ENCODE measurements at regions not wholly inside any gene's neighbourhood (a gene's known extent, or its start where the extent isn't known, plus 50 kb on each side); places are given as distances from the start of the nearest gene placed in this dataset.
A peak's percentile ranks its signal among the peaks of the same experiment; 100 is the strongest.
"Not testable (repeated sequence)": the region's sequence is repeated elsewhere in the genome, so short reads cannot be mapped to it uniquely, and the experiment has no call there.

GRCh38 chr13:78540058-78540457 lies 63.3 kb downstream of the POU4F1 start:
- no peak for DNase-seq (ENCODE audit: low spot score)
- ATAC-seq = no peak

GRCh38 chr13:78526044-78526443 lies 77.3 kb downstream of the POU4F1 start:
- not testable (repeated sequence) for ATAC-seq; DNase-seq (ENCODE audit: low spot score)

- no peak for DNase-seq (ENCODE audit: low spot score)
- no peak for ATAC-seq
Observed at GRCh38 chr13:78524936-78525335, 78.4 kb downstream of the POU4F1 start.

GRCh38 chr13:78521091-78521490 lies 82.3 kb downstream of the POU4F1 start:
- DNase-seq (ENCODE audit: low spot score) (no peak), ATAC-seq (no peak)

GRCh38 chr13:78520425-78520824 lies 82.9 kb downstream of the POU4F1 start:
- no peak for ATAC-seq
- no peak for DNase-seq (ENCODE audit: low spot score)

- not testable (repeated sequence) for ATAC-seq; DNase-seq (ENCODE audit: low spot score)
Observed at GRCh38 chr13:78518482-78518881, 84.9 kb downstream of the POU4F1 start.

GRCh38 chr13:78499802-78500201 lies 103.5 kb downstream of the POU4F1 start:
- DNase-seq (ENCODE audit: low spot score) (no peak), ATAC-seq (no peak)

- no peak for DNase-seq (ENCODE audit: low spot score)
- no peak for ATAC-seq
Observed at GRCh38 chr13:78497702-78498355, 105.5 kb downstream of the POU4F1 start.

GRCh38 chr13:78491978-78492377 lies 111.4 kb downstream of the POU4F1 start:
- ATAC-seq = no peak
- no peak for DNase-seq (ENCODE audit: low spot score)

- ATAC-seq; DNase-seq (ENCODE audit: low spot score): not testable (repeated sequence)
Observed at GRCh38 chr13:78490225-78490624, 113.1 kb downstream of the POU4F1 start.

GRCh38 chr13:78487707-78488106 lies 115.6 kb downstream of the POU4F1 start:
- DNase-seq (ENCODE audit: low spot score) = no peak

GRCh38 chr13:78485803-78486202 lies 117.5 kb downstream of the POU4F1 start:
- ATAC-seq = no peak

More at GRCh38 chr13:78487707-78488106, 115.6 kb downstream of the POU4F1 start:
- no peak for ATAC-seq

GRCh38 chr13:78478183-78478582 lies 125.2 kb downstream of the POU4F1 start:
- ATAC-seq (no peak), DNase-seq (ENCODE audit: low spot score) (no peak)

More at GRCh38 chr13:78485803-78486202, 117.5 kb downstream of the POU4F1 start:
- no peak for DNase-seq (ENCODE audit: low spot score)

GRCh38 chr13:78476910-78477309 lies 126.4 kb downstream of the POU4F1 start:
- no peak for ATAC-seq
- DNase-seq (ENCODE audit: low spot score) = no peak

GRCh38 chr13:78468621-78469020 lies 134.7 kb downstream of the POU4F1 start:
- no peak for ATAC-seq
- no peak for DNase-seq (ENCODE audit: low spot score)

- no peak for ATAC-seq
Observed at GRCh38 chr13:78465250-78465649, 138.1 kb downstream of the POU4F1 start.

GRCh38 chr13:78460176-78460575 lies 143.2 kb downstream of the POU4F1 start:
- ATAC-seq = no peak

More at GRCh38 chr13:78465250-78465649, 138.1 kb downstream of the POU4F1 start:
- DNase-seq (ENCODE audit: low spot score) = no peak

GRCh38 chr13:78443839-78444238 lies 159.5 kb downstream of the POU4F1 start:
- ATAC-seq = no peak
- DNase-seq (ENCODE audit: low spot score) = no peak

More at GRCh38 chr13:78460176-78460575, 143.2 kb downstream of the POU4F1 start:
- DNase-seq (ENCODE audit: low spot score) = no peak

GRCh38 chr13:78437781-78438180 lies 165.6 kb downstream of the POU4F1 start:
- no peak for ATAC-seq
- no peak for DNase-seq (ENCODE audit: low spot score)

GRCh38 chr13:78436311-78436710 lies 167.0 kb downstream of the POU4F1 start:
- ATAC-seq (peak; percentile 97), DNase-seq (ENCODE audit: low spot score) (peak; percentile 69)

- ATAC-seq = peak; percentile 43
- no peak for DNase-seq (ENCODE audit: low spot score)
Observed at GRCh38 chr13:78431328-78431727, 172.0 kb downstream of the POU4F1 start.

GRCh38 chr13:78430811-78431210 lies 172.5 kb downstream of the POU4F1 start:
- DNase-seq (ENCODE audit: low spot score) (no peak), ATAC-seq (no peak)
